ENCODE measurements at regions not wholly inside any gene's neighbourhood (a gene's known extent, or its start where the extent isn't known, plus 50 kb on each side); places are given as distances from the start of the nearest gene placed in this dataset.

DNA sequence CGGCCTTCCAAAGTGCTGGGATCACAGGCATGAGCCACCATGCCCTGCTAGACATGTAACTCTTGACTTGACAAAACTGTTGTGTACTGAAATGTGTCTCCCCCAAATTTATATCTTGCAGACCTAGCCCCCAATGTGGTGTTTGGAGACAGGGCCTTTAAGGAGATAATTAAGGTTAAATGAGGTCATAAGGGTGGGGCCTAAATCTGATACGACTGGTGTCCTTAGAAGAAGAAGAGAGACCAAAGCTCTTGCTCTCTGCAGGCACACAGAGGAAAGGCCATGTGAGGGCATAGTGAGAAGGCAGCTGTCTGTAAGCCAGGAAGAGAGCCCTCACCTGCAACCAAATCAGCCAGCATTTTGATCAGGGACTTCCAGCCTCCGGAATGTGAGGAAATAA is 361.3 kb downstream of the SV2B start:
- Histone ChIP-seq H3K9me3 (ENCODE audit: control insufficient read depth in 4 of 4, low read length in 3 of 4) (no peaks in the 10 kb centered on the region), H3K27ac (ENCODE audit: low read depth in 1 of 2, low read length in 2 of 2) (no peak overlapping the region), H3K36me3 (ENCODE audit: control insufficient read depth in 4 of 4, insufficient read depth in 3 of 4, low read depth in 1 of 4, low read length in 3 of 4) (no peaks in the 10 kb centered on the region), H3K4me3 (ENCODE audit: low read depth in 1 of 3, low read length in 3 of 3) (no peak overlapping the region), H3K27me3 (ENCODE audit: control insufficient read depth in 4 of 4, insufficient read depth in 4 of 4, low read length in 3 of 4) (no peaks in the 10 kb centered on the region), H3K4me1 (ENCODE audit: control insufficient read depth in 4 of 4, insufficient read depth in 4 of 4, low read length in 3 of 4) (no peaks in the 10 kb centered on the region), H3K9ac (ENCODE audit: low read depth in 1 of 2, low read length in 2 of 2) (no peak overlapping the region)
- no peak for DNase-seq (ENCODE audit: low spot score)
- TF ChIP-seq YY1 (IDR thresholded peaks at IDR 0.05) (no peak), RXRA (IDR thresholded peaks at IDR 0.05) (no peak), SP1 (IDR thresholded peaks at IDR 0.05) (no peak), GABPA (IDR thresholded peaks at IDR 0.05 in 1 of 2, conservative IDR thresholded peaks at IDR 0.05 in 1 of 2) (no peak), RAD21 (IDR thresholded peaks at IDR 0.05) (no peak), EGR1 (IDR thresholded peaks at IDR 0.05; ENCODE audit: low read depth in 2 of 2) (no peak), TAF1 (conservative IDR thresholded peaks at IDR 0.05) (no peak), JUND (IDR thresholded peaks at IDR 0.05) (no peak), HNF4A (conservative IDR thresholded peaks at IDR 0.05) (no peak), FOXA1 (IDR thresholded peaks at IDR 0.05) (no peak), HNF4G (IDR thresholded peaks at IDR 0.05) (no peak), NR2F2 (IDR thresholded peaks at IDR 0.05) (no peak), FOXA2 (IDR thresholded peaks at IDR 0.05) (no peak)
- TF ChIP-seq, protein P1, sequence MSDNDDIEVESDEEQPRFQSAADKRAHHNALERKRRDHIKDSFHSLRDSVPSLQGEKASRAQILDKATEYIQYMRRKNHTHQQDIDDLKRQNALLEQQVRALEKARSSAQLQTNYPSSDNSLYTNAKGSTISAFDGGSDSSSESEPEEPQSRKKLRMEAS (IDR thresholded peaks at IDR 0.05): no peak
- TF ChIP-seq, protein P2, sequence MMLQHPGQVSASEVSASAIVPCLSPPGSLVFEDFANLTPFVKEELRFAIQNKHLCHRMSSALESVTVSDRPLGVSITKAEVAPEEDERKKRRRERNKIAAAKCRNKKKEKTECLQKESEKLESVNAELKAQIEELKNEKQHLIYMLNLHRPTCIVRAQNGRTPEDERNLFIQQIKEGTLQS (IDR thresholded peaks at IDR 0.05): no peak
- TF ChIP-seq, protein P3, sequence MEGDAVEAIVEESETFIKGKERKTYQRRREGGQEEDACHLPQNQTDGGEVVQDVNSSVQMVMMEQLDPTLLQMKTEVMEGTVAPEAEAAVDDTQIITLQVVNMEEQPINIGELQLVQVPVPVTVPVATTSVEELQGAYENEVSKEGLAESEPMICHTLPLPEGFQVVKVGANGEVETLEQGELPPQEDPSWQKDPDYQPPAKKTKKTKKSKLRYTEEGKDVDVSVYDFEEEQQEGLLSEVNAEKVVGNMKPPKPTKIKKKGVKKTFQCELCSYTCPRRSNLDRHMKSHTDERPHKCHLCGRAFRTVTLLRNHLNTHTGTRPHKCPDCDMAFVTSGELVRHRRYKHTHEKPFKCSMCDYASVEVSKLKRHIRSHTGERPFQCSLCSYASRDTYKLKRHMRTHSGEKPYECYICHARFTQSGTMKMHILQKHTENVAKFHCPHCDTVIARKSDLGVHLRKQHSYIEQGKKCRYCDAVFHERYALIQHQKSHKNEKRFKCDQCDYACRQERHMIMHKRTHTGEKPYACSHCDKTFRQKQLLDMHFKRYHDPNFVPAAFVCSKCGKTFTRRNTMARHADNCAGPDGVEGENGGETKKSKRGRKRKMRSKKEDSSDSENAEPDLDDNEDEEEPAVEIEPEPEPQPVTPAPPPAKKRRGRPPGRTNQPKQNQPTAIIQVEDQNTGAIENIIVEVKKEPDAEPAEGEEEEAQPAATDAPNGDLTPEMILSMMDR (IDR thresholded peaks at IDR 0.05; ENCODE audit: low read depth, low read length, missing input control): no peak
- TF ChIP-seq, protein P4, sequence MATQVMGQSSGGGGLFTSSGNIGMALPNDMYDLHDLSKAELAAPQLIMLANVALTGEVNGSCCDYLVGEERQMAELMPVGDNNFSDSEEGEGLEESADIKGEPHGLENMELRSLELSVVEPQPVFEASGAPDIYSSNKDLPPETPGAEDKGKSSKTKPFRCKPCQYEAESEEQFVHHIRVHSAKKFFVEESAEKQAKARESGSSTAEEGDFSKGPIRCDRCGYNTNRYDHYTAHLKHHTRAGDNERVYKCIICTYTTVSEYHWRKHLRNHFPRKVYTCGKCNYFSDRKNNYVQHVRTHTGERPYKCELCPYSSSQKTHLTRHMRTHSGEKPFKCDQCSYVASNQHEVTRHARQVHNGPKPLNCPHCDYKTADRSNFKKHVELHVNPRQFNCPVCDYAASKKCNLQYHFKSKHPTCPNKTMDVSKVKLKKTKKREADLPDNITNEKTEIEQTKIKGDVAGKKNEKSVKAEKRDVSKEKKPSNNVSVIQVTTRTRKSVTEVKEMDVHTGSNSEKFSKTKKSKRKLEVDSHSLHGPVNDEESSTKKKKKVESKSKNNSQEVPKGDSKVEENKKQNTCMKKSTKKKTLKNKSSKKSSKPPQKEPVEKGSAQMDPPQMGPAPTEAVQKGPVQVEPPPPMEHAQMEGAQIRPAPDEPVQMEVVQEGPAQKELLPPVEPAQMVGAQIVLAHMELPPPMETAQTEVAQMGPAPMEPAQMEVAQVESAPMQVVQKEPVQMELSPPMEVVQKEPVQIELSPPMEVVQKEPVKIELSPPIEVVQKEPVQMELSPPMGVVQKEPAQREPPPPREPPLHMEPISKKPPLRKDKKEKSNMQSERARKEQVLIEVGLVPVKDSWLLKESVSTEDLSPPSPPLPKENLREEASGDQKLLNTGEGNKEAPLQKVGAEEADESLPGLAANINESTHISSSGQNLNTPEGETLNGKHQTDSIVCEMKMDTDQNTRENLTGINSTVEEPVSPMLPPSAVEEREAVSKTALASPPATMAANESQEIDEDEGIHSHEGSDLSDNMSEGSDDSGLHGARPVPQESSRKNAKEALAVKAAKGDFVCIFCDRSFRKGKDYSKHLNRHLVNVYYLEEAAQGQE (IDR thresholded peaks at IDR 0.05): no peak
- TF ChIP-seq, protein P5, sequence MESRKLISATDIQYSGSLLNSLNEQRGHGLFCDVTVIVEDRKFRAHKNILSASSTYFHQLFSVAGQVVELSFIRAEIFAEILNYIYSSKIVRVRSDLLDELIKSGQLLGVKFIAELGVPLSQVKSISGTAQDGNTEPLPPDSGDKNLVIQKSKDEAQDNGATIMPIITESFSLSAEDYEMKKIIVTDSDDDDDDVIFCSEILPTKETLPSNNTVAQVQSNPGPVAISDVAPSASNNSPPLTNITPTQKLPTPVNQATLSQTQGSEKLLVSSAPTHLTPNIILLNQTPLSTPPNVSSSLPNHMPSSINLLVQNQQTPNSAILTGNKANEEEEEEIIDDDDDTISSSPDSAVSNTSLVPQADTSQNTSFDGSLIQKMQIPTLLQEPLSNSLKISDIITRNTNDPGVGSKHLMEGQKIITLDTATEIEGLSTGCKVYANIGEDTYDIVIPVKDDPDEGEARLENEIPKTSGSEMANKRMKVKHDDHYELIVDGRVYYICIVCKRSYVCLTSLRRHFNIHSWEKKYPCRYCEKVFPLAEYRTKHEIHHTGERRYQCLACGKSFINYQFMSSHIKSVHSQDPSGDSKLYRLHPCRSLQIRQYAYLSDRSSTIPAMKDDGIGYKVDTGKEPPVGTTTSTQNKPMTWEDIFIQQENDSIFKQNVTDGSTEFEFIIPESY (IDR thresholded peaks at IDR 0.05): no peak
- WGBS: 91% methylated on average over 3 of the region's 3 CpGs
